ENCODE measurements at regions not wholly inside any gene's neighbourhood (a gene's known extent, or its start where the extent isn't known, plus 50 kb on each side); places are given as distances from the start of the nearest gene placed in this dataset.
A peak's percentile ranks its signal among the peaks of the same experiment; 100 is the strongest.

DNA sequence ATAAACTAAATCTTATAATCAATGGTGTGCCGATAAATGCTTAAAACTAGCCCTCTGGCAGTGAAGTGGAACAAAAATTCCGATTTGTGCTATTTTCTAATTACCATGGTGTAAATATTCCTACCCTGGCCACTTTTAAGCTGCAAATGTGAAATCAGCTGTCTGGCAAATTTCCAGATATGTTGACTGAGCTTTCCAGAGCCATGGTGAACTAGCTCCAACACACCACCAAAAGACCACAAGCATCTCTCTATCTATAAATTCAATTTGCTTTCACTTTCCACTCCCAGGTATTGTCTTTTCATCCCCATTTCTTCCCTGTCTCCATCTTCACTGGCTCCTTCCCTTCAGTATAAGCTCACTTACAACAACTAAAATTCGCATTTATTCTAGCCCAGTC is 152.3 kb upstream of the RGS18 start:
- no peak for DNase-seq

DNA sequence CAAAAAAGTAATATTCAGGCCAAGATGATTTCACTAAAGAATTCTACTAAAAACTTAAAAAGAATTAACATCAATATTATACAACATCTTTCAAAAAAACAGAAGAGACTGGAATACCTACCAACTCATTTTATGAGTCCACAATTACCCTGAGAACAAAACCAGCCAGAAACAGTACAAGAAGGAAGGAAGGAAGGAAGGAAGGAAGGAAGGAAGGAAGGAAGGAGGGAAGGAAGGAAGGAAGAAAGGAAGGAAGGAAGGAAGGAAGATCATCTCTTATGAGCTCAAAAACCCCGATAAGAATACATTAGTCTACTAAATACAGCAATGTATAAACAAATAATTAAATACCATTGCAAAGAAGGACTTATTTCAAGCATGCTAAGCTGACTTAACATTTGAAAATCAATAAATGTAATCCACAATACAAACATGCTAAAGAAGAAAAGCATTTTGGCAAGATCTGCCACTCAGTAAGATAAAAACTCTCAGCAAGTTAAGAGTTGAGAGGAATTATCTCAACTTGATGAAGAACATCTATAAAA is 149.9 kb upstream of the RGS18 start:
- DNase-seq, result no peak

DNA sequence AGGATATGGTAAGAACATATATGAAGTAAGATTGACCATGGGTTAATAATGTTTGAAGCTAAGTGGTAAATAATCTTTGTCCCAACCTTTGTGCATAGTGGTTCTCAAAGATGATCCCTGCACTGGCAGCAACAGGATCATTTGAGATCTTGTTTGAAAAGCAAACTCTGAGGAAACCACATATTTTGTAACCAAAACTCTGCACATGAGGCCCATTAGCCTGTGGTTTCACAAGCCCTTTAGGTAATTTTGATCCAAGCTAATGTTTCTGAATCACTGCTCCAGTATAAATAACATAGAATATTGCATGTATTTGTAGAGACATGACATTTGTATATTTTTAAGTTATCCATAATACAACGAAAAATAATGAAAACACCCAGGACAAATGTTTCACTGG is 147.9 kb upstream of the RGS18 start:
- no peak for DNase-seq

- DNase-seq, result no peak
Observed at GRCh38 chr1:192011525-192011924, 146.7 kb upstream of the RGS18 start.

DNA sequence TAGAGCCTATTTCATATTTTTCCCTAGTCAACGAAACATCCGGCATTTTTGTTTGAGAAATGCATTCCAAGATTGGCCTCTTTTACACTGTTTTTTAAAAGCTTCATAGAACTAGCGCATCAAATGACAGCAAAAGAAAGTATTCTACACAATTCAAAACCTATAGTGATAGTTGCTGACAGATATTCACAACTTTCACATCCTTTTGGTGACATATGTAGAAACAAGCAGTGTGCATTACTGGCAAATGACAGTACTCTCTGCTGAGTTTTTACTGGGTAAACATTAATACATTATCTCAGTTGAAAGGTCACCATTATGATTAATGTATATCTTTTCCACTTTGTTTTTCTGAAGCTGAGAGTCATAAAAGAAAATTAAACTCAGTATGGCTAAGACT is 135.4 kb upstream of the RGS18 start:
- no peak for DNase-seq

DNA sequence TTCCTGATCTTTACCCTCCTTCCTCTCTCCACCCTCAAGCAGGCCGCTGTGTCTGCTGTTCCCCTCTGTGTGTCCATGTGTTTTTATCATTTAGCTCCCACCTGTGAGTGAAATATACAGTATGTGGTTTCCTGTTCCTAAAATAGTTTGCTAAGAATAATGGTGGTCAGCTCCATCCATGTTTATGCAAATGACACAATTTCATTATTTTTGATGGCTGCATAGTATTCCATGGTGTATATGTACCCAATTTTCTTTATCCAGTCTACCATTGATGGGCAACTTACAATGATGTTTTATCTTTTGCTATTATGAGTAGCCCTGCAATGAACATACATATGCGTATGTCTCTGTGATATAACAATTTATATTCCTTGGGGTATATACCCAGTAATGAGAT is 133.4 kb upstream of the RGS18 start:
- no peak for DNase-seq

DNA sequence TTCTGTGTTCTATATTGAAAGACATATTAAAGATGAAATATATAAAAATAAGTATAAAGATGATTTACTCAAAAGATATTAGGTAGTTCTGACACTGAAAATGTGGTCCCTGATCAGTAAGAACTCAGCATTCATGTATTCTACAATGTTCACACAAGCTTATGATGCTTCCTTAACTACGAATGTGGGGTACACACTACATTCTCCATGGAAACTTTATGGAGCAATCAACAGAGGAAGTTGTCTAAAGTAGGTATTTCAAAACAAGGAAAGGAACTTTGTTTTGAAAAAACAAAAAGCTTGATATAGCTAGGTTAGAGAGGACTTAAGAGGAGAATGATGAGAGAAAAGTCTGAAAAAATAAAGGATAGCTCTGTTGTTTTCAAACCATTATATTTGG is 119.7 kb upstream of the RGS18 start:
- no peak for DNase-seq

GRCh38 chr1:192045131-192045530 is 113.1 kb upstream of the RGS18 start:
- DNase-seq, result no peak

- peak; percentile 84 for DNase-seq
Observed at GRCh38 chr1:192053531-192053971, 104.7 kb upstream of the RGS18 start.

DNA sequence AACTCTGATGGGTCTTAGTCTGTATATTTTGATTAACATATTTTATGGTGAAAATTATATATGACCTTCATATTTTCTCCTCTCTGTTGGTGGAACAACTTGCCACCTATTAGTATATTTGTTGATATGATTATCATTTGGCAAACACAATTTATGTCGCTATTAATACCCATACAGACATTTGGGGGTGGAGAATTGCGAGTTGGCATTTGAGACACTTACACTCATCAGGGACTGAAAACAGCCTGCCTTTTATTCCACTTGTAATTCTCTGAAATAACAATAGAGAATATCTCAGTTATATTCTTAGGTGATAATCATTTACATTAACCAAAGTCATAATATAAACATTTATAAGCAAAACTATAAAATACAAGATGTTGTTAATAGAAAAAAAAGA is 100.5 kb upstream of the RGS18 start:
- DNase-seq, result no peak

DNA sequence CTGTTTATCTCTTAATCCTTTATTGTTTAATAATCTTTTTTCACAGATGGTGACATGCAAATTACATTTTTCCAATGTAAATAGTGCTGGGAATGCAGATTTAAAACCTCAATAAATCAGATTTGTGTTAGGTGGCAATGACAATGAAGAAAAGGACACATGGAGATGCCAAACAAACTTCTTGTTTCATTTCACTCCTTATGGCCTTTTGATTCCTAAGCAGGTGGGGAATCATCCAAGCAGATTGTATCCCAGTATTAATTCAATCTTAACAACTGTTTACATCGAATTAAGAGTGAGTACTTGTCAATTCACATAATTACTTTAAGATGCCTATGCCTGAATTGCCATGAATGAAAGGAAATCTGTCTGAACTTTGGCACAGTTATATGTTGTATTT is 98.9 kb upstream of the RGS18 start:
- no peak for DNase-seq

DNA sequence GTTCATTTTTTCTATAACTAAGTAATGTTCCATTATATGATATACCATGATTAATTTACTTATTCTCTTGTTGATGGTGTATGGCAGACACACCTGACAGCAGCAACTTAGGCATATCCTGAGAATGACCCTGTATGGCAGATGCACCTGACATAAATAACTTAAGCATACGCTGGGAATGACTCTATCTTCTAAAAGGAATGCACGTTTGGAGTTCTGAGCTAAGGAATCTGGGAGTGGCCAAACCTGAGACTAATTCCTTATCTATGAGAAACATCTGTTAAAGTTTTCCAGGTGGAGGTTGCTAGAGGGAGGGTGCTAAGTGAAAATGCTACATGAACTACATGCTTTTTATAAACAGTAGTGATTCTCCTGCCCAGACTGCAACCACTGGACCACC is 96.7 kb upstream of the RGS18 start:
- DNase-seq, result no peak

DNA sequence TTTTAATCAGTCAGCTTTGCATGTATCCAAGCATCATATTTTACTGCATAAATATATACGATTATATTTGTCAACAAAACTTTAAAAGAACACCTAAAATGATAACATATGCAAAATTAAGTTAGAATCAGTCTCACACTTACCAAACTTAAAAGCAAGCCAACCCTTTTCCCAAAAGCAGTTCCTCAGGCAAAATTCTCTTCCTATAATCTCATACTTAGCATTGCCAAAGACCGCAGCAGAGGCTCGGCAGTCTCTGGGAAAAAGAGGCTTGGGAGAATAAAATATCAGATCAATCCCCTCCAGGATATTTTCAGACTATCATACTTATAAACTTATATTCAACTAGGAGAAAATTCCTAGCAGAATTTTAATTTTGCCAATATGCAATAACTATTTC is 93.2 kb upstream of the RGS18 start:
- DNase-seq, result no peak

DNA sequence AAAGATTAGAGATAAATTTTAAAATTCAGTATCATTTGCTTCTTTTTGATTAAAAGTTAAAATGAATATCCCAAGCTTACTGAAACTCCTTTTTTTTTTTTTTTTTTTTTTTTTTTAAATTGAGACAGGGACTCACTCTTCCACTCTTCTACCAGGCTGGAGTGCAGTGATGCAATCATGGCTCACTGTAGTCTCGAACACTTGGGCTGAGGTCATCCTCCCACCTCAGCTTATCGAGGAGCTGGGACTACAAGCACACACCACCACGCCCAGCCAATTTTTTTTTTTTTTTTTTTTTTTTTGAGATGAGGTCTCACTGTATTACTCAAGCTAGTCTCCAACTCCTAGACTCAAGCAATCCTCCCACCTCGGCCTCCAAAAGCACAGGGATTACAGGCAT is 92.1 kb upstream of the RGS18 start:
- no peak for DNase-seq

GRCh38 chr1:192067360-192067759 is 90.9 kb upstream of the RGS18 start:
- no peak for DNase-seq

- DNase-seq, result no peak
Observed at GRCh38 chr1:192070213-192070612, 88.0 kb upstream of the RGS18 start.

GRCh38 chr1:192080684-192081083 is 77.6 kb upstream of the RGS18 start:
- peak; percentile 30 for DNase-seq

DNA sequence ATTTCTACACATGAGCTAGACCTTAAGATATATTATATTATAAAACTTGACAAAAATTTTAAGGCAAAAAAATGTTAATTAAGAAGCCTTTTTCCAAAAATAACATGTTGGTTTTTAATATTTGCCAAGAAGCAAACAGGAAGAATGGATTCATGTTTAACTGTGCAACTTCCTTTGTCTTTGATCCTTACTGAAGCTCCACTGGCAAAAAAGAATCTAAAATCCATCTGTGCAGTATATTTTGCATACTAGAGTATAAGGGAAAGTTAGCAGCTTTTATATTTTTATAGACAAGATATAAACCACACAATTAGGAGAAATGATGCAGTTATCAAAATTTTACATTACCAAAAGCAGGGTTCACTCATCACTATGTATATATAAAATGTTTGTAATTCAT is 76.9 kb upstream of the RGS18 start:
- no peak for DNase-seq

DNA sequence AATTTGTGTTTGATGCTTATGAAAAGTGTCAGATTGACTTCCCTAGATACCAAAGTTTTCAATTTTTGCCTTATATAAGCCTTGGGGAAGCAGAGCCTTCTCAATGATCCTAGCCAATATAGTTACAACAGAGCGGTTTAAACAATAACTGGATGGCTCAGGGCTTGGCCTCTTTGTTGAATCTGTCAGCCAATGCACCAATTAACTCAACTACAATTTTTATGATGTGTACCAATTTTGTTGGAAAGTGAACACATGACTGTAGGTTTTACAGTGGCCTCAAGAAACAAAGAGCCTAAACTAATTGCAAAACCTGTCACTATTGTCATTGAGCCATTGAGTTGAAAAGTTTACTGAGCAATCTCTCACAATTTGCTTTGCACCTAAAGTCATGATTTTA is 71.6 kb upstream of the RGS18 start:
- DNase-seq, result no peak

- no peak for DNase-seq
Observed at GRCh38 chr1:192087334-192087733, 70.9 kb upstream of the RGS18 start.

- DNase-seq, result no peak
Observed at GRCh38 chr1:192088496-192088895, 69.8 kb upstream of the RGS18 start.

DNA sequence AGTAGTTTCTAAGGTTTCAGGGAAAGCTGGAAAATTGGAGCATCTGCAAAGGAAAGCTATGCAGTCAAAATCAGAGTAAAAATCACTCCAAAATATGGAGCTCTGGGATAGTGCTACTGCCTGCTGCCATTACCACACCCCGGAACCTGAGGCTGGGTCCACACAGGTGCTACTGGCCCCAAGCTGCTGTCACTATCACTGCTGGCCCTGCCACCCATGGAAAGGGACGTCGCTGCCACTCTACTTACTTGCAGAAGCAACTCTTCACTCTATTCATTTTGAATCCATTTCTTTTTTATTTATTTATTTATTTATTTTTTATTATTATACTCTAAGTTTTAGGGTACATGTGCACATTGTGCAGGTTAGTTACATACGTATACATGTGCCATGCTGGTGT is 60.3 kb upstream of the RGS18 start:
- DNase-seq, result no peak

- DNase-seq, result no peak
Observed at GRCh38 chr1:192099328-192099727, 58.9 kb upstream of the RGS18 start.

DNA sequence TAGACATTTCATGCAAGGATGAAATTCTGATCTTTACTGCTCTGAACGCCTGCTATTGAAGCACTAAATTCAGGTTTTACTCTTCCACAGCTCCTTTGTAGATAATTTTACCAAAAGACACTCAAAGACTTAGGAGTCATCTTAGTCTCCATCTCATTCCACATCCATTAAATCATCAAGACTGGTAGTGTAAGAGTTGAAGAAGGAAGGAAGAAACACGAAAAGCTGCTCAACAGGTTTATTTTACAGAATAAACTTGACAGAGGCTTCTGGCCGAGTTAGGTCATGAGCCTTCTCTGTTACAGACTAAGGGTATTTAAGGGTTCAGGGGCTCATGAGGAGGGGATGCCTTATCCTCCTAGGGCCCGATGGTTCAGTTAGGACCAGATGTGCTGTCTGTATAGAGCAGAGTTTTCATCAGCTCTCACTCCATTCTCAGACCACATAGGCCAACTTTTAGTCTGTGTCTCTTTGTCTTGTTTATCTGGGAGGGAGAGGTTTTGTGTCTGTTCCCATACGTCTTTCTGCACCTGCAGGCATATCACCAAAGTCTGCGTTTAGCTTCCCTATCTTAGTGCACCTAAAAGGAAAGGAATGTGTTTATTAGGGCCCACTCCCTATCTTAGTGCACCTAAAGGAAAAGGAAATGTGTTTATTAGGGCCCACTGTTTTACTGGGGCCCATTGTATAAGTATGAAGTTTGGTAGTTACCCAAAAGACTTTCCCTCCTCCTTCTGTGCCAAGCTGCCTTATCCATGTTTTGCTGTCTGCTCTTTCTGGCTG is 57.4 kb upstream of the RGS18 start:
- no peak for DNase-seq

- no peak for DNase-seq
Observed at GRCh38 chr1:192104128-192104527, 54.1 kb upstream of the RGS18 start.
